Psoas muscle (tissue), 7 donors: ENCODE measurements at regions not wholly inside any gene's neighbourhood (a gene's known extent, or its start where the extent isn't known, plus 50 kb on each side); places are given as distances from the start of the nearest gene placed in this dataset.
A peak's percentile ranks its signal among the peaks of the same experiment; 100 is the strongest.

Experiments
- ATAC-seq, 4 donors: fragments of 200-7000 bp; cut with Tn5 transposase; one replicate each; pipeline ENCODE4 v1.9.1; 2020; ENCODE audit warnings: moderate library complexity in 3 of 4, mild to moderate bottlenecking in 2 of 4
- DNase-seq, 2 donors: peaks; one replicate each; pipeline ENCODE4 v3.0.0-alpha.2; 2020
- H3K27ac ChIP-seq: fragments of 200-600 bp; one replicate; pipeline ENCODE4 v1.8.0; 2022
- H3K27me3 ChIP-seq, 3 donors: fragments of 200-600 bp in 1 of 3; one replicate each; pipeline versions ENCODE4 v1.6.1 to v1.8.0; 2013 to 2022; ENCODE audit warnings: low read length in 2 of 3, mild to moderate bottlenecking in 2 of 3, moderate library complexity in 1 of 3; ENCODE audit not compliant: insufficient read depth in 3 of 3
- H3K36me3 ChIP-seq, 2 donors: fragments of 200-600 bp in 1 of 2; one replicate each; pipeline versions ENCODE4 v1.6.1 to v1.8.0; 2013 to 2022; ENCODE audit warnings: low read depth in 1 of 2, mild to moderate bottlenecking in 1 of 2, moderate library complexity in 1 of 2; ENCODE audit not compliant: insufficient read depth in 1 of 2
- H3K4me1 ChIP-seq: fragments of 200-600 bp; one replicate; pipeline ENCODE4 v1.8.0; 2022
- H3K4me3 ChIP-seq: fragments of 200-600 bp; one replicate; pipeline ENCODE4 v1.8.0; 2022; ENCODE audit warnings: mild to moderate bottlenecking
- H3K9me3 ChIP-seq: fragments of 200-600 bp; one replicate; pipeline ENCODE4 v1.8.0; 2022
- WGBS, 3 donors: extraction: QIAGEN DNeasy Blood & Tissue Kit; methylation state at CpG; one replicate each; pipeline versions ENCODE4 v1.1.6 to v1.1.7; 2013; 5-methylcytosine and 5-hydroxymethylcytosine counted together
- intact Hi-C, 2 donors: fragments of 100-400 bp; cut with DNase I; formaldehyde crosslinking; loops; one replicate each; pipeline versions ENCODE4 v1.11.0 to v1.14.2; 2022
- TF ChIP-seq, protein P1 (sequence below): fragments of 200-600 bp; IDR thresholded peaks from one replicate; pipeline ENCODE4 v1.8.0; 2022; ENCODE audit warnings: antibody characterized with exemption
- donor health status: healthy with polysubstance abuse.
- donor health status: DM: no; HTN: no; CAD: no; lungs with moderate emphysema.
- donor health status: Bipolar disorder and iron deficiency.
- donor health status: healthy.
- donor health status: DM: yes; HTN: yes; CAD: no.
- donor health status: DM: no; HTN: no; CAD: no.
- donor health status: DM: yes; HTN: yes; CAD: no.

DNA sequence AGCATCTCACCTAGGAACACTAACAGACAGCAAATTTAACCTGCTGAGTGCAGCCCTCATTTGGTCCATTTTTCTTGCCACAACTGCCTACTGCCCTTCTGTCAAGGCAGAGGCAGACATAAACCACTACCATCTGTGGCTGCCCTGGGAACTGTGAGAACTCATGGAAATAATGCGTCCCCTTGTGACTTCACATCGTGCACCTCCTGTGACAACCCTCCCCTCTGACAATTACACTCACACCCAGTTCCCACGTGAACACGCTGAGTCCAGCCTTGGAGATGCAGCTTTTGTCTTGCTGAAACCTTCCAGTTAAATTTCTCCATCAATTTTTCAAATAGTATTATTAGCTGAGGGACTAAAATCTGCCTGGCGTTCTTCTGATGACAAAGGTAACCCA lies 193.1 kb upstream of the KLF14 start:
- Histone ChIP-seq H3K36me3 (no peaks in the 10 kb centered on the region), H3K4me1 (peaks cover 86% of the 10 kb centered on the region), H3K27ac (peak overlapping the region; percentile 94), H3K27me3 (no peaks in the 10 kb centered on the region), H3K4me3 (no peak overlapping the region), H3K9me3 (no peaks in the 10 kb centered on the region)
- intact Hi-C loops = no loop called here
- ATAC-seq = no peak
- DNase-seq = no peak
- TF ChIP-seq, protein P1, sequence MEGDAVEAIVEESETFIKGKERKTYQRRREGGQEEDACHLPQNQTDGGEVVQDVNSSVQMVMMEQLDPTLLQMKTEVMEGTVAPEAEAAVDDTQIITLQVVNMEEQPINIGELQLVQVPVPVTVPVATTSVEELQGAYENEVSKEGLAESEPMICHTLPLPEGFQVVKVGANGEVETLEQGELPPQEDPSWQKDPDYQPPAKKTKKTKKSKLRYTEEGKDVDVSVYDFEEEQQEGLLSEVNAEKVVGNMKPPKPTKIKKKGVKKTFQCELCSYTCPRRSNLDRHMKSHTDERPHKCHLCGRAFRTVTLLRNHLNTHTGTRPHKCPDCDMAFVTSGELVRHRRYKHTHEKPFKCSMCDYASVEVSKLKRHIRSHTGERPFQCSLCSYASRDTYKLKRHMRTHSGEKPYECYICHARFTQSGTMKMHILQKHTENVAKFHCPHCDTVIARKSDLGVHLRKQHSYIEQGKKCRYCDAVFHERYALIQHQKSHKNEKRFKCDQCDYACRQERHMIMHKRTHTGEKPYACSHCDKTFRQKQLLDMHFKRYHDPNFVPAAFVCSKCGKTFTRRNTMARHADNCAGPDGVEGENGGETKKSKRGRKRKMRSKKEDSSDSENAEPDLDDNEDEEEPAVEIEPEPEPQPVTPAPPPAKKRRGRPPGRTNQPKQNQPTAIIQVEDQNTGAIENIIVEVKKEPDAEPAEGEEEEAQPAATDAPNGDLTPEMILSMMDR = no peak
- WGBS, 3 donors = 70 to 87% (median 71%) methylated on average over 5 of the region's 5 CpGs

DNA sequence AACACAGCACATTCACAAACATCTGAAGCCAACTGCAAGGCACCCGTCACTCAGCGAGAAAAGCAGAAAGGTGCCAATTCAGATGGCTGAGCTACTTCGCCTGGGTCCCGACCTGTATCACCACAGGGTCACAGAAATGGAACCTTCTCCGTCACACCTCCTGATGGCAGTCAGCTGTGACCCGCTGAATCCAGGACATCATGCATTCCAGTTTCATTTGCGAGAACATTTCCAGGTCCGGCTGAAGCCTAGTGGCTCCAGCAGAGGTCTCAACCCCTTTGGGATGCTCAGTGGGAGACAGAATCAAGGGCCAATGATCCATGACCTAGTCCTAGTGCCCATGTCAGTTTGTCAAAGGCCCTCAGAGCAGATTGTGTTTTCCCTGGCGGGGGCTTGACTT lies 193.6 kb upstream of the KLF14 start:
- TF ChIP-seq, protein P1 = no peak
- no peak overlapping the region for H3K4me3 ChIP-seq
- intact Hi-C loops = no loop called here
- peak overlapping the region; percentile 94 for H3K27ac ChIP-seq
- no peak for DNase-seq
- ATAC-seq = peak; percentile 9 to 26 (median 20)
- no peaks in the 10 kb centered on the region for H3K9me3 ChIP-seq
- H3K27me3 ChIP-seq = no peaks in the 10 kb centered on the region
- no peaks in the 10 kb centered on the region for H3K36me3 ChIP-seq
- H3K4me1 ChIP-seq = peaks cover 86% of the 10 kb centered on the region
- WGBS, 3 donors = 39 to 69% (median 44%) methylated on average over 9 of the region's 9 CpGs

DNA sequence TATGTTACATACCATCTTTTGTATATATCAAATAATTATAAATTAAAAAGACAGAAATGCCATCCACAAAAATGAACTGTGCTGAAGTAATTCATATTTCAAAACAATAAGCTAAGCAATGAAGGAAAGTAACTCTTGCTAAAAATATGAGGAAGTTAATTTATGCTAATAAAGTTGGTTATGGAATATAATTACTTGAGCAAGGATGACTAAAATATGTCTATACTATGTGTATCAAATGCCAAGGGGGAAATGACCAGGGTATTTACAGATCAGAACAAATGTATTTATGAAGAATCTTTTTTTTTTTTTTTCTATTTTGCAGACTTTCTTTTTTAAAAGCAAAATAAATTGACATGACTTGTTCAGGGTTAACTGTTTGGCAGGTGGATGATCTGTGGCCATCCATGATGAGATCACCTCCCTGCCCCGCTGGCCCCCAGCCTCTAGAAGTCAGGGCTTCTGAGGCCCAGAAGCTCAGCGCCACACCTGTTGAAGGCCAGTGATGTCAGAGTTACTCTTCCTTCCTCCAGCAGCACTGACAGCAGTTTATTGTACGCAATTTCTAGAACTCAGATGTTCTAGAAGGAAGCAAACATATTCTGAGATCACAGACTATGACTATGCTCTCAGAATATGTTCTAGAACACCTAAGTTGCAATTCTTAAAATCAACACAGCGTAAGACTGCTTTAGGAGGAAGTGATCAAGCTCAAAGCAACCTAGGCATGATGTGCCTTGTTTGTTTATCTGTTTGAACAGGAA lies 196.1 kb upstream of the KLF14 start:
- WGBS, 3 donors = 32 to 66% (median 45%) methylated on average over 4 of the region's 4 CpGs
- Histone ChIP-seq H3K4me3 (peak overlapping the region; percentile 40), H3K9me3 (no peaks in the 10 kb centered on the region), H3K36me3 (peaks cover 0 to 16% of the 10 kb centered on the region in 2 donors), H3K27ac (peak overlapping the region; percentile 94), H3K4me1 (peaks cover 78% of the 10 kb centered on the region), H3K27me3 (no peaks in the 10 kb centered on the region)
- DNase-seq (peak; percentile 58 to 74), ATAC-seq (peak; percentile 52 to 70 (median 69))
- TF ChIP-seq, protein P1 = no peak
- intact Hi-C loops = no loop called here

DNA sequence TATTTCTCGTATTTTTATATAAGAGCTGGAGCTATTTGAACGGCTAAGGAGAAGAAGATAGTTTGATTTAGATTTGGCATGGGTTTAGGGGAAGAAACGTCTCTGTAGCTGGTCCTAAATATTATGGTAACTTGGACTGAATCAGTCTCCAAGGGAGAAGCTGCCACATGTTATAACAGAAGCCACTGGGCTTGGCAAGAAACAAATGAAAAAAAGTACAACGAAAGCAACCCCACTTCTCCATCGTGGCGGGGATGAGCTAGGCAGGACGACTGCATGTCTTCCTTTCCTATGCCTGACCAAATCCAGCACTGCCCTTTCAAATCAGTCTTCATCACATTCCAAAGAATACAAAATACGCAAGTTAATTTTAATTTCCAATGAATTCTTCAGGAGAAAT lies 196.7 kb upstream of the KLF14 start:
- DNase-seq (no peak), ATAC-seq (no peak)
- WGBS, 3 donors = 35 to 70% (median 39%) methylated on average over 8 of the region's 8 CpGs
- Histone ChIP-seq H3K27me3 (no peaks in the 10 kb centered on the region), H3K9me3 (no peaks in the 10 kb centered on the region), H3K4me3 (peak overlapping the region; percentile 40), H3K36me3 (peaks cover 0 to 20% of the 10 kb centered on the region in 2 donors), H3K4me1 (peaks cover 72% of the 10 kb centered on the region), H3K27ac (peak overlapping the region; percentile 94)
- intact Hi-C loops = no loop called here
- TF ChIP-seq, protein P1 = no peak

DNA sequence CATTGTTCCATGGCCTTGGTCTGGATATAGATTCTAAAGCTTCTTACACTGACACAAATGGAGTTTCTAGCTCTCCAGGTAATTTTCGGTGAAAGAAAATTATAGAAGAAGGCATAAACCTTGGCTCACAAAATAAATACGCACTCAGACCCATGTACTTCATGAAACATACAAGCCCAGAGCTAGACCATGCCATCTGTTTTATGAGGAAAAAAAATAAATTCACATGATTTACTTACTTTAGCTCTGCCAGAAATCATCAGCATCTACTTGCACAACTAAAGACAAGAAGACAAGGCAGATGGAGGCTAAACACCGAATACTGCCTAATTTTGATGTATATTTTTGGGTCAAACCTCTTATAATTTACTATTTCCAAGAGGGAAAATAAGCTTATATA lies 197.4 kb upstream of the KLF14 start:
- Histone ChIP-seq H3K4me3 (peak overlapping the region; percentile 40), H3K36me3 (peaks cover 0 to 20% of the 10 kb centered on the region in 2 donors), H3K27me3 (no peaks in the 10 kb centered on the region), H3K27ac (peak overlapping the region; percentile 94), H3K4me1 (peaks cover 72% of the 10 kb centered on the region), H3K9me3 (no peaks in the 10 kb centered on the region)
- intact Hi-C loops = no loop called here
- TF ChIP-seq, protein P1 = no peak
- no peak for ATAC-seq
- WGBS, 3 donors = 90 to 96% (median 95%) methylated on average over 3 of the region's 3 CpGs
- no peak for DNase-seq
